GM21723 (cell line): ENCODE measurements at regions not wholly inside any gene's neighbourhood (a gene's known extent, or its start where the extent isn't known, plus 50 kb on each side); places are given as distances from the start of the nearest gene placed in this dataset.
"Not testable (repeated sequence)": the region's sequence is repeated elsewhere in the genome, so short reads cannot be mapped to it uniquely, and the experiment has no call there.

Experiments used
- ATAC-seq: cut with Tn5 transposase; IDR thresholded peaks from one replicate; pipeline ENCODE4 v1.9.1; 2021; ENCODE audit warnings: mild to moderate bottlenecking, moderate library complexity; ENCODE audit not compliant: unreplicated experiment

DNA sequence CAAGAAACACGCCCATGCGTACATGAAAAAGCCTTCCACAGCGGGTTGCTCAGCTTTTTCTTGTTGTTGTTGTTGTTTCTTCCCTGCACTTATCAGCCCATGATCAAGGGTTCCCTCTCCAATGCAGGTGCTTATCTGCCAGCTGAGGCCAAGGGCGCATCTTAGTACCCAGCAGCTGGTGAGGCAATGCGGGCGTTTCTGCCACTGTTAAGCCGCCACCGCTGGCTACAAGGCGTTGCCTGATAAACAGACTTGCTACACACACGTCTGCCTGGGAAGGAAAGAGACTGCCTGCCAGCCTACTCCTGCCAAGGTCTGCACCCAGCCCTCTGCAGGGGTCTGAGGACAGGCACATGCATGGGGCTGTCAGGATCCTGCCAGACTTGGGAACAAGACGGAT, 345.9 kb downstream of the BCL11B start:
- ATAC-seq: no peak

DNA sequence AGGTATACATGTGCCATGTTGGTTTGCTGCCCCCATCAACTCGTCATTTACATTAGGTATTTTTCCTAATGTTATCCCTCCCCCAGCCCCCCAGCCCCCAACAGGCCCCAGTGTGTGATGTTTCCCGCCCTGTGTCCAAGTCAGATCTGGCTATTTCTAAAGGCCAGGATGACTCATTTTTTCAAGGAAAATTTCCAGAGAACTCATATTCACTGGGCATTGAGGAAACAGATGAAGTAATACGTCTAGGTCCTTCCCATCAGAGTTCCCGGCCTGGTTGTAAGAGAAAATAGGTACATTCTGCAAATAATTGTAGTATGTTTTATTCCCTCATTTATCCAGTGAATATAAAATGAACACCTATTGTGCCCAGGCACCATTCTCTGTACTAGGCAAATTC, 345.2 kb downstream of the BCL11B start:
- no peak for ATAC-seq

DNA sequence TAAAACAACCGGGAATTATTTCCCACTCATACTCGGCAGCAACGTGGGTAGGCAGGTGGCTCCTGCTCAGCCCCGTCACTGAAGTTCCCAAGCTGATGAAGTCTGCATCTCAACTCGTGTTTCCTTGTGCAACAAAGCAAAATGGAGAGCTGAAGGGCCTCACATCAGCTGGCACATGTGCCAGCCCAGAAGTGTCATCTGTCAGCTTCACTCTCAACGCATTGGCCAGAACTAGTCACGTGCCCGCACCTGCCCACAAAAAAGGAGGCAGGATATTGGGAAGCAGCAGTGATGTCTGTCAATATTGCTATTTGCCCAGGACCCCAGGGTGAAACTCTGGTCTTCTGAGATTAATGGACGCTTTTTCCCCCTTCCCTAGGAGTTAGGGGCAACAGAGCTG, 344.0 kb downstream of the BCL11B start:
- ATAC-seq: no peak

DNA sequence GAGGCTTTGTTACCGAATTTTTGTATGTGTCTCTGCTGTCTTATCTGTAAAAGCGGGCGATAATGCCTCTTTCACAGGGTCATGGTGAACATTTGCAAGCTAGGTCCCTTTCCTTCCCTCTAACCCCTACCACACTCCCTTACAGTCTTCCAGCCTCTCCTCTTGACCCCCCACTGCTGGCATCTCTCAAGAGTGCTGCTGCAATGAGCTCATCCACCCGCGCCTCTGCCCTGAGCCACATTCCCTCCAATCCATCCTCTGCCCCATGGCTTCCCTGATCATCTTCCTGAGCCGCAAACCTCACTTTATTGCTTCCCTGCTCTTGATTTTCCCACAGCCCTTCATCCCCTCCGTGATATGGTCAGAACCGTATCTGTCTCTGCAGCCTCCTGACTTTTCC, 343.6 kb downstream of the BCL11B start:
- ATAC-seq: no peak

DNA sequence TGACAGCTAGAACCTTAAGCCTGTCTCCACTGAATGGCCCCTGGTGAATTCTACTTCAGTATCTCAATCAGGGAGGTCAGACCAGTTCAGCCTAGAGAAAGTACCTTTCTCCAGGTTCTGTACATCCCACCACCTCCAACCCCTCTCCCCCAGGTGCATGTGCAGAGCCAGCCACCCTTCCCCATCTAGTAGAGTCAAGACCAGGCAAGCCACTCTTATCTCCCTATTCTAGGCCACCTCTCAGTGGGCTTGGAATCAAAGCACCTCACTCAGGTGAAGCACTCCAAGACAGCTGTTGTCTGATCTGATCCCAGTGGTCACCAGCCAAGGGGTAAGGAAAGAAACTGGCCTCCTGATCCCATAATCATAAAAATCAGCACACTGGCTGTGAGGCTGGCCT, 340.9 kb downstream of the BCL11B start:
- ATAC-seq: no peak

DNA sequence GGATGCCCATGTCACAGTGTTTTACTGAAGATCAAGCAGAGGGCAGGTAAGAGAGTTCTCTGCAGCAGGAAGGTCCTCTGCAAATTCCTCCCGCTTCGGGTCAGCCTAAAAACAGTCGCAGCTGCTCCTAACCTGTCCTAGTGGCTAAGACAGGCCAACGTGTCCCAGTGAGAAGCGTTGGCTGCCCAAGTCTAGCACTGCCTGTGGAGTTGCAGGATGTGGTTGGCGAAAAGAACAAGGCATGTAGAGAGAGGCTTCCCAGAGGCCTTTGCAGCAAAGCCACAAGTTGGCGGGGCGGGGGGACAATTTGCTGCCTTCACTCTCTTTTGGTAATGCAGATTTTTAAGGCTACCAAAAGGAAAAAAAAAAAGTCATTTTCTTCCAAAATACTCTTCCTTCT, 340.1 kb downstream of the BCL11B start:
- no peak for ATAC-seq

DNA sequence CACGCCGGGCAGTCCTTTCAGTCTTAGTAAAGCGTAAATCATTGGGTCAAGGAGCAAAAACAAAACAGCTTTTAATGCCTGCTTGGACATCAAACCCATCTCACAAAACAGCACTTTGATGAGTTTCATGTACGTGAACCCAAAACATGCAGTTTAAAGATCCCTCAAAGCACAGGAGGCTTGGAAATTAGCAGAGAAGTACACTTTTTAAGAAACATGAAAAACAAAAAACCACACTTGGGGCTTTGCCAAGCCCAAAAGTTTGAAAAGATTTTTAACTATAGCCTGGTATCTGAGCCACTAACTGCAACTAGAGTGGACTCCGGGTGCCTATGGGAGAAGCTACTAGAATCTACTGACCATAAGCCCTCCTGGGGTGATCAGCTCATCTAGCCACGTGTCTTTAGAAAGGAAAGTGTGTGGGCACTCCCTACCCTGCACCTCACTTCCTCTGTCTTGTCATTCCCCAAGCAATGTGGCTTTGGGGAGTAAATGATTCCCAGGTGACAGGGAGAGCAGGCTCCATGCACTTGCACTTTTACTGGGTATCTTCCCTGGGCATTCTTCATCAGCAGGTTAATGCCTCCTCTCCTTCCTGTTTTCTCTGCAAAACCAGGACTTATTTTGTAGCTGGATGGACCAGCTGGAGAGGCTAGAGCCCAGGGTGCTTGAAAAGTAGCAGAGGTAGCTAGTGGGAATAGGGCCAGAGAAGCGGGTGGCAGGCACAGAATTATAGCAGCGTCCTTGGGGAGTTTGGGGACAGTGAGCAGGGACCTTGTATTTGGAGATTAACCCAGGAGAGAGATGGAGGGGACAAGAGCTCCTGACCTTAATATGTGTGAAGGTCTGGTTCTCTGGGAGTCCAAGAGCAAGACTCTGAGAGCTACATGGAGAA, 339.3 kb downstream of the BCL11B start:
- no peak for ATAC-seq

DNA sequence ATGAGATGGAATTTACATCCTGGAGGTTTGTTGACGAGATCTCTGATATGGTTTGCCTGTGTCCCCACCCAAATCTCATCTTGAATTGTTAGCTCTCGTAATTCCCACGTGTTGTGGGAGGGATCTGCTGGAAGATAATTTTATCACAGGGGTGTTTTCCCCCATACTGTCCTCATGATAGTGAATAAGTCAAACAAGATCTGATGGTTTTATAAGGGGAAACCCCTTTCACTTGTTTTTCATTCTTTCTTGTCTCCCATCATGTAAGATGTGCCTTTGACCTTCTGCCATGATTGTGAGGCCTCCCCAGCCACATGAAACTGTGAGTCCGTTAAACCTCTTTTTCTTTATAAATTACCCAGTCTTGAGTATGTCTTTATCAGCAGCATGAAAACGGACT, 337.4 kb downstream of the BCL11B start:
- ATAC-seq: not testable (repeated sequence)

DNA sequence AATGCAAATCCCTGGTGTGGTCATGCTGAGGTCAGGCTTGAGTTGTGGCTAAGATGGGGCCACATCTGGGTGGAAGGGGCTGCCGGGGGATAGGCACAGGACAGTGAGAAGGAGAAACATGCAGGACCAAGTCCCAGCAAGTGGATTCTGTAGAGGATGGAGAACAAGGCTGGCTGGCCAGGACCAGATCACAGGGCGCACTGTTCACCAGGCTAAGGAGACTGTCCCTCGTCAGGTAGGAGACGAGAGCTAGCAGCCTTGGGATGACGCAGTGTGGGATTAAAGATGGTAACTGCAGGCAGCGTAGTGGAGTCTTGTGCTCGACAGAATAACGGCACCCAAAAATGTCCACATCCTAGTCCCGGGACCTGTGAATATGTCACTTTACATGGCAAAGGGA, 336.1 kb downstream of the BCL11B start:
- no peak for ATAC-seq

DNA sequence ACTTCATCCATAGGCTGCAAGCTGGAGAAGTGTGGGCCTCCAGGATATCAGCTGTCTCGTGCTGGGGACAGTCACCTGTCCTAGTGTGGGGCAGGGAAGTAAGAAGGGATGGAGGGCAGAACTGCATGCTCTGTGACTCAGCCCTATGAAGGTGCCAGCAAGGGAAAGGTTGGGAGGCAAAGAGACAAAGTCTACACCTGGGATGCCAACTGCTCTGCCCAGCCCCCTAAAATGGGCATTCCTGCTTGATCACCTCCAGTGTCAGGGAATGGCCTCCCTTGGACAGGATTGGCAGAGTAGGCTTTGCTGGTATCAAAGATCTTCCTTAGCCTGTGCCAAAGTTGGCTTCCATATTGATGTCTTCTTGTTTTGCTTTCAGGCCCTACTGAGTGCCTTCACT, 335.0 kb downstream of the BCL11B start:
- no peak for ATAC-seq

DNA sequence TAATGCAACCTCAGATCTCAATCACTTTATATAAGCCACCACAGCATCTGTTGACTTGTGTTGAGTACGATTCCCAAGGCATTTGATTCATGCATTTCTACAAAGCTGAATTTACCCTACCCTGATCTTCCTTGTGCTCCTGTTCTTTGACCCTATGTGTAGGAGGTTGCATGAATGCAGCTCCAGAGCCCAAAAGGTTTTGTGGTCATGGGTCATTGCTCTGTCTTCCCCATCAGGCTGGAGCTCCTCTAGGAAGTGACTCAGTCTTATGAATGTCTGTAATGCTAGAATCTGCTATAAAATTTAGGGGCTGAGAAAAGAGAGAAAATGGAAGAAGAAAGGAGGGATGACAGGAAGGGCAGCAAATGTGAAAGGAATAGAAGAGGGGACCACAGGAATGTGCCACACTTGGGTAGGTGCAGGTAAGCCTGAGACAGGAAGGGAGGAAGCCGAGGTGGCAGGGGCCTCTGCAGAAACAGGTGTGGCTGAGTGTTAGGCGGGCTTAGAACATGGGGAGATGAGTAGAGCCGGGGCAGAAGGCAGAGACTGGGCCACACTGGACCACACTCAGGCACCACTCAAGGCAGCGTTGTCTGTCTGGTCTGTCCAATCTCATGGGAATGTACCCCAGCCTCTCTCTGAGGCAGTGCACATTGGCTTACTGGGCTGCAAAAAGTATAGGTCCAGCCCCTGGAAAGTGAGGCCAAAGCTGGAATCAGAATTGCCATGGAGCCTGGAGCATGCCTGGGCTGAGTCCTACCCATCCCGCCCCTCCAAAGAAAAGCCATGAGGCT, 334.1 kb downstream of the BCL11B start:
- no peak for ATAC-seq

DNA sequence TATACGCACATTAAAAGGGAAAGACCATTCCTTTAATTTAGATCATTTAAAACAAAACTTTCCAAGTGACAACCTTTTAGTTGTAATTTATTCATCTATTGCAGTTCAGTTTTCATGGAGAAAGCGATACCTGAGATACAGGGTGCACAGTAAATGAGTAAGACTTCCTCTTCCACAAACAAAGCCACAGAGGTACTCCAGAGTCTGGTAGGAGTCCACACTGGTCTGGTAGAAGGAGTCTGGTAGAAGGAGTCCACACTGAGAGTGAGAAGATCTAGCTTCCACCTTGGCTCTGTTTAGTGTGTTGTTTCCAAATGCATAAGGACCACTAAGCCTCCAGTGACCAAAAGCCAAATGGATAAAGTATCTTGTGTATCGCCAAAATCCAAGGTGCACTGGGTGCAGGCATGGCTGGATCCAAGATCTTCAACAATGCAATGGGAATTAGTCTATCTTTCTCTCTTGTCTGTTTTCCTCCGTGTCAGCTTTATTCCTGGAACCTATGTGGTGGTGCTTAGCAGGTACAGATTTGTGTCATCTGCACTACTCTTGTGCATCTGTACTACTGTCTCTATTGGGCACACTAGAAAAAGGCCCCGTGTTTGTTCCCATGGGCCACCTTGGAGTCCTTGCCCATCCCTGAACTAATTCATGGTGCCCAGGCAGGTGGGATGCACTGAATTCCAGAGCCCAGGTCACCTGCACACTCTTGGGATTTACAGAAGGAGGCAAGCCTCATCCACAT, 331.1 kb downstream of the BCL11B start:
- ATAC-seq: no peak

DNA sequence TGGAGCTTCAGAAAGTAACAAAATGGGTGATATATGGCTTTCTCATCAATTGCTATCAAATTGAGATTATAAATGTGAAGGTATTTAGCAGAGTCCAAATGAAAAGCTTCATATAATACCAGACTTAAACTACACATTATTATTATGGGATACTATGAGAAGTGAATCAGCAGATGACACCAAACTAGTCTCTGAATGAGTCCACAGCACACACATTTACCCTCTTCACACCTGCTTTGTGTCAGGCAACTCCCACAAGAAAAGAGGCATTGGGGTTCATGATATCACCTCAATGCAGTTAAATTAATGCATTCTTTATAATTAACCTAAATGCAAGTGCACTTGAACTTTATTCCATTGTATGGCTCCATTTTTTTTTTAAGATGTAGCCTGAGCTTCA, 330.5 kb downstream of the BCL11B start:
- no peak for ATAC-seq

DNA sequence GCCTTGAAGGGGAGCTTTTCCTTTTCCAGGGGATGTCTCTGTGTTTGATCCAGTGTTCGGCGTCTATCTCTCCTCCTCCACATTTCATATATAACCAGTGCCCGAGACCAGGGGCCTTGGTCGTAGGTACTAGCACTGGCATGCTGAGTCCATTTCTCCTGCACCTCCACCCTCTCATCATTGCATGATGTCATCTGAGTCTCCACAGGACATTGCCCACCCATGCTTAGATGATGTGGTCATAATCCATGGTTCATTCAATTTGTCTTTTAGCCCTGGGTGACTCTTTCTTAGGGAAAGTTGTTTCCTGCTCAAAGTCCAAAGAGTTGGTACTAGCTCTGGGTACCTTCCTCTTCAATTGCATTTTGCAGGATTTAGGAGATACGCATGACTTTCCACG, 328.1 kb downstream of the BCL11B start:
- ATAC-seq: no peak

DNA sequence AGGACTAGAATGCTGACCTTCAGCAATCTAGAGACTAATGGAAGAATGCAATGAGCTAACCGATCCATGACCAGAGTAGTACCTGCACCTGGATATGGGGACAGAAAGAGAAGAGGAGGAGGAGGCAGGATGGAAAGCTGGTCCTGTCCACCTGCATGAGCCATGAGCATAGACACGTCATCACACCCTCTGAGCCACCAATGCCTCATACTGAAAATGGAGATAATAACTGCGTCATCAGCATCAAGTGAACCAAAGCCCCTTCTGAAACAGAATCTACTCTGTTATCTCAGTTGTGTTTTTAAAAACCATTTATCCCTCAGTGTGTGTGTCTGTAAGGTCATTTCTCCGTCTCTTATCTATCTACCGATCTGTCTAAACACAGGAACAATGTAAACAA, 327.0 kb downstream of the BCL11B start:
- no peak for ATAC-seq

DNA sequence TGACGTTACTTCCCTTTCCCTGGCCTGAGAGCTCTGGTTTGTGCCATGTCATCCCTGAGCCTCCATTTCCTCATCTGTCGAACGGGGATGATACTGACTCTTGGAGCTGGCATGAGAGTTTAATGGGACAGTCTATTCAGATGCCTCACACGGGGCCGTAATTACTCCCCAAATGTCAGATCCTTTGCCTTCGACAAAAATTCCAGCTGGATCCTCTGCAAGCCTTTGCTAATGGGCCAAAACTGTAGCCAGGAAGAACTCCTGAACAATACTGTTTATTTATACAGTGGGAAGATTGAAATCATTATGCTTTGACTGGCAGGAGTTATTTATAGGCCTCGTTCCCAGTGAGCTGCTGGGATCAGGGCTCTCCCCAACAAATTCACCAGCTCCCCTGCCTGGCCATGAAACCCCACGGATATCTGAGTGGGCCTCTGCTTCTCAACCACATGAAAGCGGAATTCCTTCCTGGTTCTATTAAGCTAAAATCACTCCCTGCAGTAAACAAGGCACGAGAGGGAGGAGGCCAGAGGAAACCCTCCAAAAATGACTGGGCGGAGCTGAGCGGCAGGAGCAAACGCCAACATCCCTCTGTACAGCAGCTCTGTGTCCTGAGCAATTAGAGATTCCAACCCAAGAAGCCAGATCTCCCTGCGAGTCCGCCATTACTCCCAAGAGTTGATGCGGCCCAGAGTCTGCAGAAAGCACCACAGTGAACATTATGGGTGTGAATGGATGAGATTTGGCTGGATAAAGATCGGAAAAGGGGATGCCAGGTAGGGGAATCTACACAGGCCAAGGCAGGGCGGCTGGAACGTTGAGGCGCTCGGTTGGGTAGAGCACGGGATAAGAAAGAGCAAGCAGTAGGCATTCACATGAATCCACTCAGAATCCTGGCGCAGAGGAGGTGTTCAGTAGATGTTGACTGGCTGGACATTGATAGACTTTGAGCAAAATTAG, 326.1 kb downstream of the BCL11B start:
- no peak for ATAC-seq

DNA sequence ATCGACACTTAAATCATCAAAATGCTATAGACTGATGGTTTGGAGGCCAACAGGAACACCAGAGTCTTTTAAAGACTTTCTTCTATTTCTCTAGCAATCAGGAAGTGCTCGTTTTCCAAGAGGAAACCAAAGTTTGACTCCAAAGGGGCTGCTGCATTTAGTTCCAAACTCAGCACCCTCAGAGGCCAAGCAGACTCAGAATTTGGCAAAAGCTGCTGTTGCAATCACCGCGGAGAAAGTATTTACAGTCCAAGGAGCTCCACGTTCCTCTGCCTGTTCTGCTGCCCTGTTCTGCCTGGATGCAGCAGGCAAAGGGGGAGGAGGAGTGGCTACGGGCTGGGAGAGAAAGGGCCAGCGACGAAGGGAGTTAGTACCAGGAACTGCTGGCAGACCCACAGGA, 325.1 kb downstream of the BCL11B start:
- ATAC-seq: no peak

DNA sequence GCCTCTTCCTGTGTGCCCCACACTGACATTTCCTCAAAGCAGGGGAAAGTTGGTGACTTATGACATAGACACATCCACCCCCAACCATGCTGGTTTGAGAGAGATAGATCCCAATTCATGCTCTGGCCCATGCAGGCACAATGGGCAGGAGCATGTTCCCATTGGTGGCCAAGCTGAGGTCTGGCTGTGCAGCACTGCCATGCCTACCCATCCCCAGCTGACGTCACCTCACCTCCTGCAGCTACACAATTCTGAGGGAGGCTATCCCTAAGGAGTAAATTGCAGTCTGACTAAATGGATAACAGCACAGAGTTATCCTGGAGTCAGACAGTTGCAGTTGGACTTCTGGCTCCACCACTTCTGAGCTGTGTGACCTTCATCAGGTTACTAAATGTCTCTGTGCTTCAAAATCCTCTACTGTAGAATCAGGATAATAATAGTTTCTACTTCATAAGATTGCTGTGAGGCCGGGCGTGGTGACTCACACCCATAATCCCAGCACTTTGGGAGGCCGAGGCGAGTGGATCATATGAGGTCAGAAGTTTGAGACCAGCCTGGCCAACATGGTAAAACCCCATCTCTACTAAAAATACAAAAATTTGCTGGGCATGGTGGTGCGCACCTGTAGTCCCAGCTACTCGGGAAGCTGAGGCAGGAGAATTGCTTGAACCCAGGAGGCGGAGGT, 323.9 kb downstream of the BCL11B start:
- no peak for ATAC-seq

DNA sequence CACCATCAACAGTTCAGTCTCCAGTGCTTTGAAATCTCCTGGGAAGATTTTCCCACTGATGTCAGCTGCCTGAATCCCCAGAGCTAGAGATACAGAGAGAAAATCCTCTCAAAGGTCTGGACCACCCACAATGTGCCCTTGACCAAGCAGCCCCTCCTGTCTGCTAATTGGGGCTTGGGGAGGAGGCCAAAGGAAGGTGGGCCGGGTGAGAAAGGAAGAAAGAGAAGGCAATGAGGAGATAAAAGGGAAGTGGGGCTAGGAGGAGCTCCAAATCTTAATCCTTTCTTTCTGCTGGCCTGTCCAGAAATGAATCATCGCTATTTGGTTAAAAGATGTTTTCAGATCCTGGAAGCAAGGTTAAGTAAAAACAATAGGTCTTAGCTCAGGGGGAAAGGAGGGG, 322.9 kb downstream of the BCL11B start:
- no peak for ATAC-seq
